ENCODE measurements at regions not wholly inside any gene's neighbourhood (a gene's known extent, or its start where the extent isn't known, plus 50 kb on each side); places are given as distances from the start of the nearest gene placed in this dataset.

DNA sequence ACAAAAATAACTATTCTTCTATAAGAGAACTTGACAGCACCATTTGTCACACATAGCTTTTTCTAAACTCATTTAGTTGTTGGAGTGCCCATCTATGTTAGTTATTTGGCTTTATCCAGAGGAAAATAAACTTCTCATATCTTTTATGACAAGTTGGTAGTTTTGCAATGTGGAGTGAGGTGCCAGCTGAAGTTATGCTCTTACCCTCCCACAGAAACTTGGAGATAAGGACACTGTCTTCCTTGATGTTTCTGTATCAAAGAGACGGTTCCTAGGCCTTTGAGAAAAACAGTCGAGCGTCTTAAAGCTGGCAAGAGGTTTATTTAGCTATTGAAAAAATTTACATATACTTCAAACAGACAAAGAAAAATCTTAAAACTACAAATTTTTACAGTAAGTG lies 1079.7 kb downstream of the SLITRK1 start:
- TF ChIP-seq, protein P1, sequence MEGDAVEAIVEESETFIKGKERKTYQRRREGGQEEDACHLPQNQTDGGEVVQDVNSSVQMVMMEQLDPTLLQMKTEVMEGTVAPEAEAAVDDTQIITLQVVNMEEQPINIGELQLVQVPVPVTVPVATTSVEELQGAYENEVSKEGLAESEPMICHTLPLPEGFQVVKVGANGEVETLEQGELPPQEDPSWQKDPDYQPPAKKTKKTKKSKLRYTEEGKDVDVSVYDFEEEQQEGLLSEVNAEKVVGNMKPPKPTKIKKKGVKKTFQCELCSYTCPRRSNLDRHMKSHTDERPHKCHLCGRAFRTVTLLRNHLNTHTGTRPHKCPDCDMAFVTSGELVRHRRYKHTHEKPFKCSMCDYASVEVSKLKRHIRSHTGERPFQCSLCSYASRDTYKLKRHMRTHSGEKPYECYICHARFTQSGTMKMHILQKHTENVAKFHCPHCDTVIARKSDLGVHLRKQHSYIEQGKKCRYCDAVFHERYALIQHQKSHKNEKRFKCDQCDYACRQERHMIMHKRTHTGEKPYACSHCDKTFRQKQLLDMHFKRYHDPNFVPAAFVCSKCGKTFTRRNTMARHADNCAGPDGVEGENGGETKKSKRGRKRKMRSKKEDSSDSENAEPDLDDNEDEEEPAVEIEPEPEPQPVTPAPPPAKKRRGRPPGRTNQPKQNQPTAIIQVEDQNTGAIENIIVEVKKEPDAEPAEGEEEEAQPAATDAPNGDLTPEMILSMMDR (IDR thresholded peaks at IDR 0.05; ENCODE audit: insufficient read depth, low read length), result no peak
- TF ChIP-seq, protein P2, sequence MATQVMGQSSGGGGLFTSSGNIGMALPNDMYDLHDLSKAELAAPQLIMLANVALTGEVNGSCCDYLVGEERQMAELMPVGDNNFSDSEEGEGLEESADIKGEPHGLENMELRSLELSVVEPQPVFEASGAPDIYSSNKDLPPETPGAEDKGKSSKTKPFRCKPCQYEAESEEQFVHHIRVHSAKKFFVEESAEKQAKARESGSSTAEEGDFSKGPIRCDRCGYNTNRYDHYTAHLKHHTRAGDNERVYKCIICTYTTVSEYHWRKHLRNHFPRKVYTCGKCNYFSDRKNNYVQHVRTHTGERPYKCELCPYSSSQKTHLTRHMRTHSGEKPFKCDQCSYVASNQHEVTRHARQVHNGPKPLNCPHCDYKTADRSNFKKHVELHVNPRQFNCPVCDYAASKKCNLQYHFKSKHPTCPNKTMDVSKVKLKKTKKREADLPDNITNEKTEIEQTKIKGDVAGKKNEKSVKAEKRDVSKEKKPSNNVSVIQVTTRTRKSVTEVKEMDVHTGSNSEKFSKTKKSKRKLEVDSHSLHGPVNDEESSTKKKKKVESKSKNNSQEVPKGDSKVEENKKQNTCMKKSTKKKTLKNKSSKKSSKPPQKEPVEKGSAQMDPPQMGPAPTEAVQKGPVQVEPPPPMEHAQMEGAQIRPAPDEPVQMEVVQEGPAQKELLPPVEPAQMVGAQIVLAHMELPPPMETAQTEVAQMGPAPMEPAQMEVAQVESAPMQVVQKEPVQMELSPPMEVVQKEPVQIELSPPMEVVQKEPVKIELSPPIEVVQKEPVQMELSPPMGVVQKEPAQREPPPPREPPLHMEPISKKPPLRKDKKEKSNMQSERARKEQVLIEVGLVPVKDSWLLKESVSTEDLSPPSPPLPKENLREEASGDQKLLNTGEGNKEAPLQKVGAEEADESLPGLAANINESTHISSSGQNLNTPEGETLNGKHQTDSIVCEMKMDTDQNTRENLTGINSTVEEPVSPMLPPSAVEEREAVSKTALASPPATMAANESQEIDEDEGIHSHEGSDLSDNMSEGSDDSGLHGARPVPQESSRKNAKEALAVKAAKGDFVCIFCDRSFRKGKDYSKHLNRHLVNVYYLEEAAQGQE (IDR thresholded peaks at IDR 0.05; ENCODE audit: insufficient replicate concordance, low read depth), result no peak
- TF ChIP-seq GABPA (IDR thresholded peaks at IDR 0.05; ENCODE audit: low read depth) (no peak), POLR2AphosphoS5 (IDR thresholded peaks at IDR 0.05; ENCODE audit: low read depth) (no peak), SPI1 (IDR thresholded peaks at IDR 0.05; ENCODE audit: borderline replicate concordance, low read depth) (no peak)

All from HL-60 (cell line).